ENCODE measurements at regions not wholly inside any gene's neighbourhood (a gene's known extent, or its start where the extent isn't known, plus 50 kb on each side); places are given as distances from the start of the nearest gene placed in this dataset.
A peak's percentile ranks its signal among the peaks of the same experiment; 100 is the strongest.

DNA sequence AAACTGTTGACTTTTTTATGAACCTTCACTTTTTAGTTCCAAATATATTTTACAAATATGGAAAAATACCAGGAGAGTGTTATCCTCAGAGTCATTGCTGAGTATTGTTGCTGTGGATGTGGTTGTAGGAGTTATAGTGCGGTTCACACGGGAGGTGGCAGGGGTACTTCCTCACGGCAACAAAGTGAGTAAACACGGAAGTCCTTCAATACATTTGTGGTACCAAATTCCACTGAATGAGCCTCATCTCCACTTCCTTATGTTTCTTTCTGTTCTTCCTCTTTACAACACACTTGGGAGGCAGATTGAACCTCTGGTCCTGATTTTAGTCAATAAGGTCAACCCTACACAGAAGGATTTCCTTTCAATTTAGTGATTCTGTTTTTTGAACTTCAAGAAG is 371.8 kb downstream of the BTBD3 start:
- no peaks in the 10 kb centered on the region for H3K36me3 Mint-ChIP-seq (ENCODE audit: low read depth)
- TF ChIP-seq, protein P1, sequence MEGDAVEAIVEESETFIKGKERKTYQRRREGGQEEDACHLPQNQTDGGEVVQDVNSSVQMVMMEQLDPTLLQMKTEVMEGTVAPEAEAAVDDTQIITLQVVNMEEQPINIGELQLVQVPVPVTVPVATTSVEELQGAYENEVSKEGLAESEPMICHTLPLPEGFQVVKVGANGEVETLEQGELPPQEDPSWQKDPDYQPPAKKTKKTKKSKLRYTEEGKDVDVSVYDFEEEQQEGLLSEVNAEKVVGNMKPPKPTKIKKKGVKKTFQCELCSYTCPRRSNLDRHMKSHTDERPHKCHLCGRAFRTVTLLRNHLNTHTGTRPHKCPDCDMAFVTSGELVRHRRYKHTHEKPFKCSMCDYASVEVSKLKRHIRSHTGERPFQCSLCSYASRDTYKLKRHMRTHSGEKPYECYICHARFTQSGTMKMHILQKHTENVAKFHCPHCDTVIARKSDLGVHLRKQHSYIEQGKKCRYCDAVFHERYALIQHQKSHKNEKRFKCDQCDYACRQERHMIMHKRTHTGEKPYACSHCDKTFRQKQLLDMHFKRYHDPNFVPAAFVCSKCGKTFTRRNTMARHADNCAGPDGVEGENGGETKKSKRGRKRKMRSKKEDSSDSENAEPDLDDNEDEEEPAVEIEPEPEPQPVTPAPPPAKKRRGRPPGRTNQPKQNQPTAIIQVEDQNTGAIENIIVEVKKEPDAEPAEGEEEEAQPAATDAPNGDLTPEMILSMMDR (IDR thresholded peaks at IDR 0.05; ENCODE audit: unreplicated experiment in 3 of 3), result no peak
- H3K27me3 Mint-ChIP-seq (ENCODE audit: low read depth), result no peaks in the 10 kb centered on the region
- H3K27ac Mint-ChIP-seq, result peak overlapping the region in 1 of 3 experiments; percentile 57
- H3K4me3 Mint-ChIP-seq, result no peak overlapping the region
- H3K4me1 Mint-ChIP-seq, result no peaks in the 10 kb centered on the region
- peaks cover 12% of the 10 kb centered on the region for H3K9me3 Mint-ChIP-seq

DNA sequence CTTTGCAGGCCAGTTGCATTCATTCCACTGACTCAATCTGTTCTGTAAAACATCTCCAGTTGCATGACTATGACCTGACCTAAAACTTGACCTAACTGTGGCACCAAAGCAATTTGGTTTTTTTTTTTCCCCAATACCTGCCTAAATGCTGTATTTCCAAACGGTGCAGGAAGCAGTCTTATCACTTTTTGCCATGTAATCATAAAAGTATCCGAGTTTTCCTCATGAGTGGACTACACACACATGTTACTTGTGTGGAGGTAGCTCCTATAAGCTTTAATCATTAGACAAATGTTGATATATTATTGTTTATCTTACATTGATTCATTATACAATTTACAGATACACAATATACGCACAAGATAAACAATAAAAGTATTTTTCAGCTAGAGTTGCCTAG is 373.7 kb downstream of the BTBD3 start:
- H3K4me3 Mint-ChIP-seq, result no peak overlapping the region
- H3K27ac Mint-ChIP-seq, result no peak overlapping the region
- TF ChIP-seq, protein P1 (IDR thresholded peaks at IDR 0.05; ENCODE audit: unreplicated experiment in 3 of 3), result no peak
- no peaks in the 10 kb centered on the region for H3K4me1 Mint-ChIP-seq
- no peaks in the 10 kb centered on the region for H3K27me3 Mint-ChIP-seq (ENCODE audit: low read depth)
- no peaks in the 10 kb centered on the region for H3K36me3 Mint-ChIP-seq (ENCODE audit: low read depth)
- H3K9me3 Mint-ChIP-seq, result peaks cover 15% of the 10 kb centered on the region

DNA sequence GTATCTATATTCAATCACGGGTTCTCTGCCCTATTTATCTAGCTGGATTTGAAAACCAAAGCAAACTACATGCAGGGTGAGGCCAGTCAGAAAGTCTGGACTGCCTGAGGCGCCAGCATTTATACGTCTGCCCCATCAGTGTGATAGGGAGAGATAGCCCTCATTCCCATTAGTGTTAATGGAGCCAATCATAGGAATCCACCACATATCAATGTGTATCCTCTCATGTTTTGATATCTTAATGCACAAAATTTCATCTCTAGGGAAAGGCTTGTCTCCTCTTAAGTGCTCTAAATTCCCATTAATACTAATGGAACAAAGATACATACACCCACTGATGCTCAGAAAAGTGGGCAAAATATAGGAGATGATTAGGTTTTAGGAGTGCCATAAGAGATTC is 376.2 kb downstream of the BTBD3 start:
- H3K27me3 Mint-ChIP-seq (ENCODE audit: low read depth), result no peaks in the 10 kb centered on the region
- H3K36me3 Mint-ChIP-seq (ENCODE audit: low read depth), result no peaks in the 10 kb centered on the region
- H3K4me1 Mint-ChIP-seq, result no peaks in the 10 kb centered on the region
- H3K9me3 Mint-ChIP-seq, result peaks cover 34% of the 10 kb centered on the region
- H3K4me3 Mint-ChIP-seq, result no peak overlapping the region
- H3K27ac Mint-ChIP-seq, result no peak overlapping the region
- TF ChIP-seq, protein P1 (IDR thresholded peaks at IDR 0.05; ENCODE audit: unreplicated experiment in 3 of 3), result no peak

DNA sequence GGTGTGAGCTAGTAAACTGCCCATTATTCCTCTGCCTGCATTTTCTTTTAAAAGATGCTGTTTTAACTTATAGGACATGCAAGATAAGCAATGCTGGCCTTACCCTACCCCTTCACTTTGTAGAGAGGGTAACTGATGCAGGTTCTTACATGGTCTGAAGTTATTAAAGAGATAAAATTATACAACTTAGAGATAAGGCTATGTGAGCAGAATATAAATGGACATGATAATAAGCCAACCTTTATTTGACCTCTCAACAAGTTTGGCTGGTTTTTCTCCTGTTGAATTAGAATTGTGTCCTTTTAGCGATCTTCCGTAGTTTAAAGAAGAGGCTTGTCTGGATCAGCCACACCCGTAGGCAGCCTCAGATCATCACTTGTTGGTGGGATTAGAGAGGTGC is 377.0 kb downstream of the BTBD3 start:
- H3K9me3 Mint-ChIP-seq, result peaks cover 35% of the 10 kb centered on the region
- no peaks in the 10 kb centered on the region for H3K27me3 Mint-ChIP-seq (ENCODE audit: low read depth)
- TF ChIP-seq, protein P1 (IDR thresholded peaks at IDR 0.05; ENCODE audit: unreplicated experiment in 3 of 3), result no peak
- H3K4me1 Mint-ChIP-seq, result no peaks in the 10 kb centered on the region
- H3K4me3 Mint-ChIP-seq, result no peak overlapping the region
- H3K36me3 Mint-ChIP-seq (ENCODE audit: low read depth), result no peaks in the 10 kb centered on the region
- no peak overlapping the region for H3K27ac Mint-ChIP-seq

DNA sequence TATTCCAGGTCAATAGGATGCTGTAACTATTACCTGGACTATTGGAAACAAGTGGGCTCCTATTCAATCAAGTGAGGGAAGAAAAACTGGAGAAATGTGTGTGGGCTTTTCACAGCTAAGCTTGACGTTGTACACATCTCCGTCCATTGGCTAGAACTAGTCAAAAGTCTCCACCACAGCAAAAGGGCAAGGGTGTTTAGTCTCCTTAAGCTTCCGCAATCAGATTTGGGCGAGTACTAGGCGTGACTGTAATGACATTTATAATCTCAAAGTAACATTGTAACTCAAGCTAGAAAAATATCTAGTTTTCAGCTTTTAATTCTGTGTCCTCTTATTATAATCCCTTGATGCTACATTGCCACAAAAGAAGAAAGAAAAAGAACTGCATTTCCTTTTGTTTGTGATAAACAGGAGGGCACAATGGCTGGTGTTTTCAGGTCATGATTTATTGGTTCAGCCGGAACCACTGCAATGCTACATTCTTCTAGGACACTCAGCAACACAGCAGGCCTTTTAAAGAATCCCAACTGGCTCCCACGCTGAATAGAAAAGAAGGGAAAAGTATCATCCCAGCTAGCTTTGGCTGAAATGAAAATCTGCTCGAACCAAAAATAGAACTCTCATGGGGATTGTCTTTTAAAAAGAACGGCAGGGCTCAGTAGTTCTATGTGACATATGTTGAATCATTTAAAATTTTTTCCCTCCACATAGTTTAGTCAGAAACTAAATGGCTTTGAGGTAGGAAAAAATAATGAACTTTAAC is 387.7 kb downstream of the BTBD3 start:
- H3K36me3 Mint-ChIP-seq (ENCODE audit: low read depth), result no peaks in the 10 kb centered on the region
- no peak overlapping the region for H3K4me3 Mint-ChIP-seq
- no peaks in the 10 kb centered on the region for H3K27me3 Mint-ChIP-seq (ENCODE audit: low read depth)
- peak overlapping the region; percentile 13 to 30 (median 16) for H3K27ac Mint-ChIP-seq
- H3K4me1 Mint-ChIP-seq, result peaks cover 14% of the 10 kb centered on the region
- peaks cover 18% of the 10 kb centered on the region for H3K9me3 Mint-ChIP-seq
- TF ChIP-seq, protein P1 (IDR thresholded peaks at IDR 0.05; ENCODE audit: unreplicated experiment in 3 of 3), result no peak

DNA sequence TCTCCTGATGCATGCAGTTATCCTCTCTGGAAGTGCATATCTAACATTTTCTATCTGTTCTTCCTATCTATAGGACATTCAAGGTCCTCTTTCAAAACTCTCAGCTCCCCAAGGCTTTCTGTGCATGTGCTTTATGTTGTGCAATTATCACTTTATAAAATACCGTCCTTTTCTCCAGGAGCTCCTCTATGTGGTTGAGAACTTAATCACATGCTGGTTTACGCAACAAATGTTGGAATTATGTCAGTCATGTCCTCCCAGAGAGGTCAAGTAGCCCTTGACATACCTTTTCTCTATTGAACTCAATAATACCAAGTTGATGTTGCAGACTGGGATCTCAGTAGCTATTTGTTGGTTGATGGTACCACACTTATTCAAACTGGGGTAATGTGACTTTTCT is 388.4 kb downstream of the BTBD3 start:
- H3K36me3 Mint-ChIP-seq (ENCODE audit: low read depth), result no peaks in the 10 kb centered on the region
- no peak overlapping the region for H3K4me3 Mint-ChIP-seq
- H3K27ac Mint-ChIP-seq, result peak overlapping the region in 2 of 3 experiments; percentile 13 to 16
- H3K9me3 Mint-ChIP-seq, result peaks cover 18% of the 10 kb centered on the region
- TF ChIP-seq, protein P1 (IDR thresholded peaks at IDR 0.05; ENCODE audit: unreplicated experiment in 3 of 3), result no peak
- peaks cover 14% of the 10 kb centered on the region for H3K4me1 Mint-ChIP-seq
- H3K27me3 Mint-ChIP-seq (ENCODE audit: low read depth), result no peaks in the 10 kb centered on the region

Measured in nephron (organoid).